ENCODE measurements at regions not wholly inside any gene's neighbourhood (a gene's known extent, or its start where the extent isn't known, plus 50 kb on each side); places are given as distances from the start of the nearest gene placed in this dataset.
A peak's percentile ranks its signal among the peaks of the same experiment; 100 is the strongest.
"Not testable (repeated sequence)": the region's sequence is repeated elsewhere in the genome, so short reads cannot be mapped to it uniquely, and the experiment has no call there.

DNA sequence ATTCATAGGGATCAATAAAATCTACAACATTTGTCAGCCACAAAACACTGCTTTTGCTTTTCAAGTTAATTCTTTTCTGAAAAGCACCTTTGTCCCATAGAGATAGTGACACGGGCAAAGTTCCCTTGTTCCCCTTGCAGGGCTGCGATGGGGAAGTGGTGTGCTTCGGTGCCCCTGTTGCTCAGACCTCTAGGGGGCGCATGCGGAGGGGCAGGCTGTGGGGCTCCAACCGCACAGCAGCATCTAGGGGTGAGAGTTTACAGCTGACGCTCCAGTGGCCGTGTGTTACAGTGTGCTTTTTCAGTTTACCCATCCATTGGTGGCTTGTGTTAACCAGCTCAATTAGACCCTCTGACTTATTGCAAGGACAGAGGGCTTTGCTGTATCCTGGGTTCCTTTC lies 1432.2 kb upstream of the ACVR2A start:
- ChIA-PET POLR2A (no interaction called here), CTCF (no interaction called here)
- H3K9me3 ChIP-seq (ENCODE audit: control insufficient read depth, insufficient read depth, low read depth, low read length): no peaks in the 10 kb centered on the region
- no peaks in the 10 kb centered on the region for H3K36me3 ChIP-seq (ENCODE audit: control insufficient read depth in 2 of 2, insufficient read depth in 1 of 2, low read length in 2 of 2)
- no peaks in the 10 kb centered on the region for H3K4me1 ChIP-seq (ENCODE audit: control insufficient read depth, insufficient read depth, low read length)
- H3K27ac ChIP-seq (ENCODE audit: extremely low read depth, low read depth, low read length): no peak overlapping the region
- H3K4me3 ChIP-seq (ENCODE audit: low read depth, low read length): no peak overlapping the region
- TF ChIP-seq ZBTB1 (tag by site-specific recombination; IDR thresholded peaks at IDR 0.05): no peak
- TF ChIP-seq ZNF555 (tag by site-specific recombination; conservative IDR thresholded peaks at IDR 0.05): no peak
- no peak for TF ChIP-seq ZIC2 (tag by site-specific recombination; IDR thresholded peaks at IDR 0.05)
- no peak for TF ChIP-seq ZBTB17 (tag by site-specific recombination; IDR thresholded peaks at IDR 0.05)
- no peak for TF ChIP-seq ZNF473 (tag by site-specific recombination; IDR thresholded peaks at IDR 0.05)
- TF ChIP-seq ZNF202 (tag by site-specific recombination; IDR thresholded peaks at IDR 0.05; ENCODE audit: borderline replicate concordance): no peak
- no peak for TF ChIP-seq SCRT1 (tag by site-specific recombination; IDR thresholded peaks at IDR 0.05; ENCODE audit: borderline replicate concordance)
- TF ChIP-seq, protein P1, sequence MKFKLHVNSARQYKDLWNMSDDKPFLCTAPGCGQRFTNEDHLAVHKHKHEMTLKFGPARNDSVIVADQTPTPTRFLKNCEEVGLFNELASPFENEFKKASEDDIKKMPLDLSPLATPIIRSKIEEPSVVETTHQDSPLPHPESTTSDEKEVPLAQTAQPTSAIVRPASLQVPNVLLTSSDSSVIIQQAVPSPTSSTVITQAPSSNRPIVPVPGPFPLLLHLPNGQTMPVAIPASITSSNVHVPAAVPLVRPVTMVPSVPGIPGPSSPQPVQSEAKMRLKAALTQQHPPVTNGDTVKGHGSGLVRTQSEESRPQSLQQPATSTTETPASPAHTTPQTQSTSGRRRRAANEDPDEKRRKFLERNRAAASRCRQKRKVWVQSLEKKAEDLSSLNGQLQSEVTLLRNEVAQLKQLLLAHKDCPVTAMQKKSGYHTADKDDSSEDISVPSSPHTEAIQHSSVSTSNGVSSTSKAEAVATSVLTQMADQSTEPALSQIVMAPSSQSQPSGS (tag by site-specific recombination; IDR thresholded peaks at IDR 0.05; ENCODE audit: low read depth): no peak
- TF ChIP-seq ZFP69B (tag by site-specific recombination; IDR thresholded peaks at IDR 0.05): no peak
- no peak for TF ChIP-seq ZNF785 (tag by site-specific recombination; IDR thresholded peaks at IDR 0.05)
- no peak for TF ChIP-seq ZNF433 (tag by site-specific recombination; IDR thresholded peaks at IDR 0.05; ENCODE audit: low read depth)
- TF ChIP-seq, protein P2, sequence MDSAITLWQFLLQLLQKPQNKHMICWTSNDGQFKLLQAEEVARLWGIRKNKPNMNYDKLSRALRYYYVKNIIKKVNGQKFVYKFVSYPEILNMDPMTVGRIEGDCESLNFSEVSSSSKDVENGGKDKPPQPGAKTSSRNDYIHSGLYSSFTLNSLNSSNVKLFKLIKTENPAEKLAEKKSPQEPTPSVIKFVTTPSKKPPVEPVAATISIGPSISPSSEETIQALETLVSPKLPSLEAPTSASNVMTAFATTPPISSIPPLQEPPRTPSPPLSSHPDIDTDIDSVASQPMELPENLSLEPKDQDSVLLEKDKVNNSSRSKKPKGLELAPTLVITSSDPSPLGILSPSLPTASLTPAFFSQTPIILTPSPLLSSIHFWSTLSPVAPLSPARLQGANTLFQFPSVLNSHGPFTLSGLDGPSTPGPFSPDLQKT (IDR thresholded peaks at IDR 0.05; ENCODE audit: borderline replicate concordance, low read depth, low read length): no peak
- TF ChIP-seq ZNF747 (tag by site-specific recombination; IDR thresholded peaks at IDR 0.05): no peak
- TF ChIP-seq, protein P3, sequence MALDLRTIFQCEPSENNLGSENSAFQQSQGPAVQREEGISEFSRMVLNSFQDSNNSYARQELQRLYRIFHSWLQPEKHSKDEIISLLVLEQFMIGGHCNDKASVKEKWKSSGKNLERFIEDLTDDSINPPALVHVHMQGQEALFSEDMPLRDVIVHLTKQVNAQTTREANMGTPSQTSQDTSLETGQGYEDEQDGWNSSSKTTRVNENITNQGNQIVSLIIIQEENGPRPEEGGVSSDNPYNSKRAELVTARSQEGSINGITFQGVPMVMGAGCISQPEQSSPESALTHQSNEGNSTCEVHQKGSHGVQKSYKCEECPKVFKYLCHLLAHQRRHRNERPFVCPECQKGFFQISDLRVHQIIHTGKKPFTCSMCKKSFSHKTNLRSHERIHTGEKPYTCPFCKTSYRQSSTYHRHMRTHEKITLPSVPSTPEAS (tag by site-specific recombination; IDR thresholded peaks at IDR 0.05): no peak
- no peak for TF ChIP-seq HOXD13 (CRISPR knock-in tag; IDR thresholded peaks at IDR 0.05; ENCODE audit: borderline replicate concordance)

DNA sequence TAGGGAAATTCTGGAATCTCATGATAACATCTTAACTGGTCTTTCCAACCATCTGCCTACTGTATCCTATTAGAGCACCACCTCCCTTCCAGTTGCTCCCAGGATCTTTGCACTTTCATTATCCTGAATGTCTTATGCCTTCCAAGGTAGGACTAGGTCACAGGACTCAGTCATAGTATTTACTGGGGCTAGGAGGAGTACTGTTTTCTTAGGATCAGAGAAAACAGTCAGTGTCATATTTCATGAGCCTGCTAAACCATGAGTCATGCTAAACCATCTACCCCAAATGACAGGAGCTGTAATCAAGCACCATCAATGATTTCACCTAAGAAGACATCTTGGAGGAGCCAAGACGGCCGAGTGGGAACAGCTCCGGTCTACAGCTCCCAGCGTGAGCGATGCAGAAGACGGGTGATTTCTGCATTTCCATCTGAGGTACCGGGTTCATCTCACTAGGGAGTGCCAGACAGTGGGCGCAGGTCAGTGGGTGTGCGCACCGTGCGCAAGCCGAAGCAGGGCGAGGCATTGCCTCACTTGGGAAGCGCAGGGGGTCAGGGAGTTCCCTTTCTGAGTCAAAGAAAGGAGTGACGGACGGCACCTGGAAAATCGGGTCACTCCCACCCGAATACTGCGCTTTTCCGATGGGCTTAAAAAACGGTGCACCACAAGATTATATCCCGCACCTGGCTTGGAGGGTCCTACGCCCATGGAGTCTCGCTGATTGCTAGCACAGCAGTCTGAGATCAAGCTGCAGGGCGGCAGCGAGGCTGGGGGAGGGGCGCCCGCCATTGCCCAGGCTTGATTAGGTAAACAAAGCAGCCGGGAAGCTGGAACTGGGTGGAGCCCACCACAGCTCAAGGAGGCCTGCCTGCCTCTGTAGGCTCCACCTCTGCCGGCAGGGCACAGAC lies 1439.2 kb upstream of the ACVR2A start:
- peak overlapping the region; percentile 49; the same call in 1 of the 2 replicates for H3K27ac ChIP-seq (ENCODE audit: extremely low read depth, low read depth, low read length)
- H3K4me1 ChIP-seq (ENCODE audit: control insufficient read depth, insufficient read depth, low read length); H3K4me3 ChIP-seq (ENCODE audit: low read depth, low read length); H3K36me3 ChIP-seq (ENCODE audit: control insufficient read depth in 2 of 2, insufficient read depth in 1 of 2, low read length in 2 of 2); POLR2A ChIA-PET; H3K9me3 ChIP-seq (ENCODE audit: control insufficient read depth, insufficient read depth, low read depth, low read length); CTCF ChIA-PET: not testable (repeated sequence)
- TF ChIP-seq ZBTB17 (tag by site-specific recombination; IDR thresholded peaks at IDR 0.05) (peak; percentile 76), ZNF600 (tag by site-specific recombination; IDR thresholded peaks at IDR 0.05) (peak; percentile 29; the same call in 1 of the 2 replicates), SP7 (tag by site-specific recombination; IDR thresholded peaks at IDR 0.05) (peak; percentile 58; the same call in 1 of the 2 replicates), TRIM28 (IDR thresholded peaks at IDR 0.05; ENCODE audit: borderline replicate concordance, low read length) (peak; percentile 89), ZNF184 (tag by site-specific recombination; IDR thresholded peaks at IDR 0.05) (0 out of 2 replicates have a peak, but pooled peaks have one; percentile 22), KLF8 (tag by site-specific recombination; IDR thresholded peaks at IDR 0.05) (peak; percentile 49; the same call in 1 of the 2 replicates), WT1 (tag by site-specific recombination; IDR thresholded peaks at IDR 0.05) (peak; percentile 81), ZNF629 (tag by site-specific recombination; IDR thresholded peaks at IDR 0.05) (peak; percentile 43; the same call in 1 of the 2 replicates)
- TF ChIP-seq, protein P4, sequence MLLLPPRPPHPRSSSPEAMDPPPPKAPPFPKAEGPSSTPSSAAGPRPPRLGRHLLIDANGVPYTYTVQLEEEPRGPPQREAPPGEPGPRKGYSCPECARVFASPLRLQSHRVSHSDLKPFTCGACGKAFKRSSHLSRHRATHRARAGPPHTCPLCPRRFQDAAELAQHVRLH (tag by site-specific recombination; IDR thresholded peaks at IDR 0.05): 0 out of 2 replicates have a peak, but pooled peaks have one; percentile 26
- TF ChIP-seq, protein P5, sequence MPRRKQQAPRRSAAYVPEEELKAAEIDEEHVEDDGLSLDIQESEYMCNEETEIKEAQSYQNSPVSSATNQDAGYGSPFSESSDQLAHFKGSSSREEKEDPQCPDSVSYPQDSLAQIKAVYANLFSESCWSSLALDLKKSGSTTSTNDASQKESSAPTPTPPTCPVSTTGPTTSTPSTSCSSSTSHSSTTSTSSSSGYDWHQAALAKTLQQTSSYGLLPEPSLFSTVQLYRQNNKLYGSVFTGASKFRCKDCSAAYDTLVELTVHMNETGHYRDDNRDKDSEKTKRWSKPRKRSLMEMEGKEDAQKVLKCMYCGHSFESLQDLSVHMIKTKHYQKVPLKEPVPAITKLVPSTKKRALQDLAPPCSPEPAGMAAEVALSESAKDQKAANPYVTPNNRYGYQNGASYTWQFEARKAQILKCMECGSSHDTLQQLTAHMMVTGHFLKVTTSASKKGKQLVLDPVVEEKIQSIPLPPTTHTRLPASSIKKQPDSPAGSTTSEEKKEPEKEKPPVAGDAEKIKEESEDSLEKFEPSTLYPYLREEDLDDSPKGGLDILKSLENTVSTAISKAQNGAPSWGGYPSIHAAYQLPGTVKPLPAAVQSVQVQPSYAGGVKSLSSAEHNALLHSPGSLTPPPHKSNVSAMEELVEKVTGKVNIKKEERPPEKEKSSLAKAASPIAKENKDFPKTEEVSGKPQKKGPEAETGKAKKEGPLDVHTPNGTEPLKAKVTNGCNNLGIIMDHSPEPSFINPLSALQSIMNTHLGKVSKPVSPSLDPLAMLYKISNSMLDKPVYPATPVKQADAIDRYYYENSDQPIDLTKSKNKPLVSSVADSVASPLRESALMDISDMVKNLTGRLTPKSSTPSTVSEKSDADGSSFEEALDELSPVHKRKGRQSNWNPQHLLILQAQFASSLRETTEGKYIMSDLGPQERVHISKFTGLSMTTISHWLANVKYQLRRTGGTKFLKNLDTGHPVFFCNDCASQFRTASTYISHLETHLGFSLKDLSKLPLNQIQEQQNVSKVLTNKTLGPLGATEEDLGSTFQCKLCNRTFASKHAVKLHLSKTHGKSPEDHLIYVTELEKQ (tag by site-specific recombination; IDR thresholded peaks at IDR 0.05; ENCODE audit: borderline replicate concordance): peak; percentile 29; the same call in 1 of the 2 replicates
- TF ChIP-seq, protein P6, sequence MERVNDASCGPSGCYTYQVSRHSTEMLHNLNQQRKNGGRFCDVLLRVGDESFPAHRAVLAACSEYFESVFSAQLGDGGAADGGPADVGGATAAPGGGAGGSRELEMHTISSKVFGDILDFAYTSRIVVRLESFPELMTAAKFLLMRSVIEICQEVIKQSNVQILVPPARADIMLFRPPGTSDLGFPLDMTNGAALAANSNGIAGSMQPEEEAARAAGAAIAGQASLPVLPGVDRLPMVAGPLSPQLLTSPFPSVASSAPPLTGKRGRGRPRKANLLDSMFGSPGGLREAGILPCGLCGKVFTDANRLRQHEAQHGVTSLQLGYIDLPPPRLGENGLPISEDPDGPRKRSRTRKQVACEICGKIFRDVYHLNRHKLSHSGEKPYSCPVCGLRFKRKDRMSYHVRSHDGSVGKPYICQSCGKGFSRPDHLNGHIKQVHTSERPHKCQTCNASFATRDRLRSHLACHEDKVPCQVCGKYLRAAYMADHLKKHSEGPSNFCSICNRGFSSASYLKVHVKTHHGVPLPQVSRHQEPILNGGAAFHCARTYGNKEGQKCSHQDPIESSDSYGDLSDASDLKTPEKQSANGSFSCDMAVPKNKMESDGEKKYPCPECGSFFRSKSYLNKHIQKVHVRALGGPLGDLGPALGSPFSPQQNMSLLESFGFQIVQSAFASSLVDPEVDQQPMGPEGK (tag by site-specific recombination; IDR thresholded peaks at IDR 0.05): 0 out of 2 replicates have a peak, but pooled peaks have one; percentile 11

Data from HEK293 (cell line).